ENCODE measurements at regions not wholly inside any gene's neighbourhood (a gene's known extent, or its start where the extent isn't known, plus 50 kb on each side); places are given as distances from the start of the nearest gene placed in this dataset.
"Not testable (repeated sequence)": the region's sequence is repeated elsewhere in the genome, so short reads cannot be mapped to it uniquely, and the experiment has no call there.

GRCh38 chr13:33340631-33341030 lies 55.1 kb upstream of the STARD13 start:
- DNase-seq (no peak), ATAC-seq (no peak)

- DNase-seq (no peak), ATAC-seq (no peak)
Measured at GRCh38 chr13:33341861-33342452, 56.4 kb upstream of the STARD13 start.

GRCh38 chr13:33345842-33346241 lies 60.3 kb upstream of the STARD13 start:
- no peak for ATAC-seq
- no peak for DNase-seq

GRCh38 chr13:33347861-33348260 lies 62.3 kb upstream of the STARD13 start:
- ATAC-seq: no peak
- DNase-seq: no peak

- no peak for ATAC-seq
Measured at GRCh38 chr13:33348366-33348765, 62.8 kb upstream of the STARD13 start.

GRCh38 chr13:33349288-33349985 lies 63.9 kb upstream of the STARD13 start:
- DNase-seq (no peak), ATAC-seq (no peak)

More at GRCh38 chr13:33348366-33348765, 62.8 kb upstream of the STARD13 start:
- no peak for DNase-seq

- DNase-seq: no peak
Measured at GRCh38 chr13:33349986-33350826, 64.7 kb upstream of the STARD13 start.

GRCh38 chr13:33351319-33351718 lies 65.8 kb upstream of the STARD13 start:
- DNase-seq: no peak
- ATAC-seq: no peak

More at GRCh38 chr13:33349986-33350826, 64.7 kb upstream of the STARD13 start:
- ATAC-seq: no peak

GRCh38 chr13:33352041-33352440 lies 66.5 kb upstream of the STARD13 start:
- no peak for DNase-seq
- ATAC-seq: no peak

- ATAC-seq (no peak), DNase-seq (no peak)
Measured at GRCh38 chr13:33352526-33352925, 67.0 kb upstream of the STARD13 start.

GRCh38 chr13:33353210-33353609 lies 67.7 kb upstream of the STARD13 start:
- no peak for DNase-seq
- ATAC-seq: no peak

- ATAC-seq (no peak), DNase-seq (no peak)
Measured at GRCh38 chr13:33353646-33354045, 68.1 kb upstream of the STARD13 start.

- DNase-seq (no peak), ATAC-seq (no peak)
Measured at GRCh38 chr13:33355201-33355895, 69.8 kb upstream of the STARD13 start.

GRCh38 chr13:33358076-33358475 lies 72.5 kb upstream of the STARD13 start:
- DNase-seq, ATAC-seq: not testable (repeated sequence)

GRCh38 chr13:33362986-33363727 lies 77.6 kb upstream of the STARD13 start:
- ATAC-seq (no peak), DNase-seq (no peak)

- DNase-seq (no peak), ATAC-seq (no peak)
Measured at GRCh38 chr13:33364192-33364591, 78.6 kb upstream of the STARD13 start.

GRCh38 chr13:33366469-33367062 lies 81.0 kb upstream of the STARD13 start:
- DNase-seq: no peak
- ATAC-seq: no peak

- DNase-seq (no peak), ATAC-seq (no peak)
Measured at GRCh38 chr13:33367171-33367895, 81.8 kb upstream of the STARD13 start.

GRCh38 chr13:33367926-33368325 lies 82.4 kb upstream of the STARD13 start:
- ATAC-seq (peak; percentile 63), DNase-seq (no peak)

GRCh38 chr13:33369073-33369472 lies 83.5 kb upstream of the STARD13 start:
- ATAC-seq: no peak
- DNase-seq: no peak

All from stimulated activated naive CD8-positive, alpha-beta T cell treated with anti-CD3 and anti-CD28 coated beads, Interleukin-15, Interleukin-2, amounts not matched to agents 100 U/mL and 50 U/mL, for 24 hours (primary cell).